Fibroblast of mammary gland (primary cell): ENCODE measurements at regions not wholly inside any gene's neighbourhood (a gene's known extent, or its start where the extent isn't known, plus 50 kb on each side); places are given as distances from the start of the nearest gene placed in this dataset.
"Not testable (repeated sequence)": the region's sequence is repeated elsewhere in the genome, so short reads cannot be mapped to it uniquely, and the experiment has no call there.

Experiments used
- DNase-seq: peaks from one replicate; pipeline ENCODE4 v3.0.0-alpha.2; 2010; ENCODE audit warnings: low read depth
- H3K4me3 ChIP-seq: 2 replicates; pipeline ENCODE4 v1.5.1; 2011; ENCODE audit warnings: low read depth, mild to moderate bottlenecking, low read length, moderate library complexity; ENCODE audit not compliant: control insufficient read depth
- TF ChIP-seq, protein P1 (sequence below): conservative IDR thresholded peaks from 2 replicates; pipeline ENCODE4 v1.5.1; 2011; ENCODE audit warnings: low read depth, low read length, inconsistent platforms; ENCODE audit not compliant: control insufficient read depth, insufficient read depth

DNA sequence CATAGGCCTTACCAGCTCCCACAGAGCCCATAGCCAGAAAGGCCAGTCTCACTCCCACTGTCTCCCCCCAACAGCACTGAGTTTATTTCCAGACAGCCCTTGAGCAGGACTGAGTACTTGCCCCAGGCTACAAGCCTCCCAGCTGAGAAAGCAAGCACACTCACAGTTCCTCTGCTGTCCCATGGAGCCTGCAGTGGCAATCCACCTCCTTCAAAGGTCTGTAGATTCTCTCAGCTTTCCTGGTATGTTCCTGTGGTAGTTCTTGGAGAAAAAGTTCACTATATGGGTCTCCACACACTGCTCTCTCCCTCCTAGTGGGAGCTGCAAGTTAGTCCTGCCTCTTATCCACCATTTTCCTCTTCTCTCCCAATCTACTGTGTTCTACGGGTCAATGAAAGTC, 728.7 kb downstream of the DIAPH3 start:
- TF ChIP-seq, protein P1, sequence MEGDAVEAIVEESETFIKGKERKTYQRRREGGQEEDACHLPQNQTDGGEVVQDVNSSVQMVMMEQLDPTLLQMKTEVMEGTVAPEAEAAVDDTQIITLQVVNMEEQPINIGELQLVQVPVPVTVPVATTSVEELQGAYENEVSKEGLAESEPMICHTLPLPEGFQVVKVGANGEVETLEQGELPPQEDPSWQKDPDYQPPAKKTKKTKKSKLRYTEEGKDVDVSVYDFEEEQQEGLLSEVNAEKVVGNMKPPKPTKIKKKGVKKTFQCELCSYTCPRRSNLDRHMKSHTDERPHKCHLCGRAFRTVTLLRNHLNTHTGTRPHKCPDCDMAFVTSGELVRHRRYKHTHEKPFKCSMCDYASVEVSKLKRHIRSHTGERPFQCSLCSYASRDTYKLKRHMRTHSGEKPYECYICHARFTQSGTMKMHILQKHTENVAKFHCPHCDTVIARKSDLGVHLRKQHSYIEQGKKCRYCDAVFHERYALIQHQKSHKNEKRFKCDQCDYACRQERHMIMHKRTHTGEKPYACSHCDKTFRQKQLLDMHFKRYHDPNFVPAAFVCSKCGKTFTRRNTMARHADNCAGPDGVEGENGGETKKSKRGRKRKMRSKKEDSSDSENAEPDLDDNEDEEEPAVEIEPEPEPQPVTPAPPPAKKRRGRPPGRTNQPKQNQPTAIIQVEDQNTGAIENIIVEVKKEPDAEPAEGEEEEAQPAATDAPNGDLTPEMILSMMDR = no peak
- H3K4me3 ChIP-seq = no peak overlapping the region

DNA sequence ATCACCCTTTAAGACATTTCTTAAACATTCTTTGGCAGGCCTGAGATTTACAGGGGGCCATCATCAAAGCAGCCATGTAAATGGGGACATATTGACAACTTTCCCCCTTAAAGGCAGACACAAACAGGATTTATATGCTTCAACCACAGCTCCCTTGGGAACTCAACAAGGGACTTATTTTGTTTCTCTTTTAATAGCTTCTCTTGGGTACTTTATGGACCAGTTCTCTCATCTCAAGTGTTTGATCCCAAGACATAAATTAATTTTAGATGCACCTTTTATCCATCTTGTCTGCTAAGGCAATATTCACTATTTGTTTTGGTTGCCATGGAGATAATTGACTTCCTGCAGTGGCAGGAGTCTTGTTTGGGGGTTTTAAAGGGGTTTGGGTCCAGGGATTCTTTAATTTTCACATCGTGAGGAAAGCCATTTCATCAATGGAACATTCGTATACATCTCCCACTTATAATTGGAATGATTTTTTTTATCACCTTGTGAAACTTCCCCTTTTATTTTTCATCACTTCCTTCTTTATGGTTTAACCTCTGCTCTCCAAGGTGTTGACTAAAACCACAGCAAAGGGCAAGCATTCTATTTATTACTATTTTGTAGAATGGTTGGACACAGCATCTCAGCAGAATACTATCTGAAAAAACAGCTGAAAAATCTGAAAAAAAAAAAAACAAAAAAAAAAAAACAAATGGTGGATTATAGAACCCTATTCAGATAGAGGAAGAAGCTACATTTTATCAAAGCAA, 726.0 kb downstream of the DIAPH3 start:
- TF ChIP-seq, protein P1 = no peak
- no peak for DNase-seq
- H3K4me3 ChIP-seq = no peak overlapping the region

More for the DNA sequence above, 728.7 kb downstream of the DIAPH3 start:
- DNase-seq = no peak

DNA sequence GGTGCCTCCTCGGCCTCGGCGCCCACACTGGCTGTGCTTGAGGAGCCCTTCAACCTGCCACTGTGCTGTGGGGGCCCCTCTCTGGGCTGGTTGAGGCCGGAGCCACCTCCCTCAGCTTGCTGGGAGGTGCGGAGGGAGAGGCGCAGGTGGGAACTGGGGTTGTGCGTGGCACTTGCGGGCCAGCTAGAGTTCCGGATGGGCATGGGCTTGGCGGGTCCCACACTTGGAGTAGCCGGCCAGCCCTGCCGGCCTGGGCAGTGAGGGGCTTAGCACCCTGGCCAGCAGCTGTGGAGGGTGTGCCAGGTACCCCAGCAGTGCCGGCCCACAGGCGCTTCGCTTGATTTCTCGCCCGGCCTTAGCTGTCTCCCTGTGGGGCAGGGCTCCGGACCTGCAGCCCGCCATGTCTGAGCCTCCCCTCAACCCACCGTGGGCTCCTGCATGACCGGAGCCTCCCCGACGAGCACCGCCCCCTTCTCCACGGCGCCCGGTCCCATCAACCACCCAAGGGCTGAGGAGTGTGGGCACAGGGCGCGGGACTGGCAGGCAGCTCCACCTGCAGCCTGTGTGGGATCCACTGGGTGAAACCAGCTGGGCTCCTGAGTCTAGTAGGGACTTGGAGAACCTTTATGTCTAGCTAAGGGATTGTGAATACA, 723.8 kb downstream of the DIAPH3 start:
- DNase-seq = no peak
- H3K4me3 ChIP-seq = no peak overlapping the region
- TF ChIP-seq, protein P1 = no peak

DNA sequence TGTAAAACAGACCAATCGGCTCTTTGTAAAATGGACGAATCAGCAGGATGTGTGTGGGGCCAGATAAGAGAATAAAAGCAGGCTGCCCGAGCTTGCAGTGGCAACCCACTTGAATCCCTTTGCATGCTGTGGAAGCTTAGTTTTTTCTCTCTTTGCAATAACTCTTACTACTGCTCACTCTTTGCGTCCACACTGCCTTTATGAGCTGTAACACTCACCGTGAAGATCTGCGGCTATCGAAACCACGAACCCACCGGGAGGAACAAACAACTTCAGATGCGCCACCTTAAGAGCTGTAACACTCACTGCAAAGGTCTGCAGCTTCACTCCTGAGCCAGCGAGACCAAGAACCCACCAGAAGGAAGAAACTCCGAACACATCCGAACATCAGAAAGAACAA, 722.7 kb downstream of the DIAPH3 start:
- not testable (repeated sequence) for H3K4me3 ChIP-seq, DNase-seq

DNA sequence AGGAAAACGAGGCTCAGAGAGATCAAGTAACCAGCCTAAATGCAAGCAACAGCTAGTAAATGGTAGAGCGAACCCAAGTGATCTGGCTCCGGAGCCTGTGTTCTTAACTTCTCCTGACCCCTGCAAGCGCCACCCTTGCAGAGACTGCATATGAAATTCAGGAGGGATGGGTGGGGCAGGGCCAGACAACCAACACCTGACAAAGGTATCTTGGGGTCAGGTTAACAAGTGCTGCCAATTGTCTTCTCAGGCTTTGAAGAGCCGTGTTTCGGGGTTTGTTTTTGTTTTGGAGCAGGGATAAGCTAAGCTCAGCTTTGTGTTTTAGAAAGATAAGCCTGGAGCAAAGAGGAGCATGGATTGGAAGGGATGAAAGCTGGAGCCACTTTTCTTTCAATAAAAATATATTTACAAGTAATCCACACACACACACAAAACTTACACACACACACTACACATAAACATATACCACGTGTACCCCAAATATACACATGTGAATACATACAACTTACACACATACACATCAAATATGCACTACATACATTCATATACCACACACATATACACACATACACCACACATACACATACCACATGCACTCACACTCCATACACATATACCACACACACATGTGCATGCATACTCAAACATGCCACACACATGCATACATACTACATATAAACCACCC, 722.0 kb downstream of the DIAPH3 start:
- no peak for DNase-seq
- TF ChIP-seq, protein P1 = no peak
- no peak overlapping the region for H3K4me3 ChIP-seq

DNA sequence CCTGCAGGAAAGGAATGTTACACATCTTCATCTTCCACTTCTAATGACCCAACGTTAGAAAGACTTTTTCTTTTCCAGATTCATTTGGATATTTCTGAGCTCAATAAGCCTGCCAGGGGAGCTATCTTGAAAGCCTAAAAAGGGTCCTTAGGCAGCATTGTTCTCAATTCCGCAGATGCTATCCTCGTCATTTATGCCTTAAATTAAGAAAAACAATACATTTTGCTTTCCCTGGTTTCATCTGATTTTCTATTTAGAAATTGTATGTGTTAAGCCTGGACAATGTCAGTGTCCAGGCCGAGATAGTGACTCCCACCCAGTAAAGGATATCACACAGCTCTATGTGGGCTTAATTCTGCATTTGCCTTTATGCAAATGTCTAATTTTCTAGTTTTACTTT, 721.3 kb downstream of the DIAPH3 start:
- H3K4me3 ChIP-seq = no peak overlapping the region
- DNase-seq = no peak
- TF ChIP-seq, protein P1 = no peak

DNA sequence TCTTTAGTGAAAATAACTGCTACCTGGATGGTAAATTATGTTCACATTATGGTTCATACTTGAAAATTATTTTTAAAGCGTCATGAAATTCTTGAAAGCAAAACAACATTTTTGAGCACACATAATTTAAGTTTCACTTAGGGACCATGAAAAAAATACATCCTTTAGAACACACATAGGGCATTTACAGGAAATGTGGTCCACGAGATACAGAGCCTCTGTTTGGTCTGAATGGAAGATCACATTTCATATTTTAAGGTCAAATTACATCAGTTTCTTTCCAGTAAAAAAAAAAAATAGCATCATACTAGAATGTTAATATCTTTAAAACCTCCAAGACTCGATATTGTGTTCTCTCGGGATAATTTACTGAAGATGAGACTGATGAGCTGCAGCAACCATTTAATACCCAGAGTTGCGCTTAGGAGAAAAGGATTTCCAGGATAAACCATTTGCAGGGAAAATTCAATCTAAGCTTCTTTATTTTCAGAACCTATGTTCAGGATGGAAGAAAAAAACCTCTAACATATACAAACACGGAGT, 720.7 kb downstream of the DIAPH3 start:
- no peak for DNase-seq
- TF ChIP-seq, protein P1 = no peak
- H3K4me3 ChIP-seq = no peak overlapping the region
